H1 (cell line): ENCODE measurements at regions not wholly inside any gene's neighbourhood (a gene's known extent, or its start where the extent isn't known, plus 50 kb on each side); places are given as distances from the start of the nearest gene placed in this dataset.
"Not testable (repeated sequence)": the region's sequence is repeated elsewhere in the genome, so short reads cannot be mapped to it uniquely, and the experiment has no call there.

Experiments used
- CTCF ChIA-PET: fragments of 300-600 bp; sonication (Branson Sonifier 250); formaldehyde crosslinking; loops from one replicate; lab custom pipeline; 2021; ENCODE audit not compliant: partially characterized antibody; lab: Charles Lee
- POLR2A ChIA-PET: fragments of 300-600 bp; sonication (Branson Sonifier 250); formaldehyde crosslinking; loops from one replicate; lab custom pipeline; 2021; ENCODE audit warnings: inconsistent platforms; ENCODE audit not compliant: partially characterized antibody; lab: Charles Lee
- DNase-seq, 2 experiments: peaks; one replicate each; pipeline versions ENCODE4 v3.0.0 to v3.0.0-alpha.2; 2010 to 2022; ENCODE audit warnings: low spot score in 2 of 2, low read depth in 1 of 2, mixed read lengths in 1 of 2
- FAIRE-seq: peaks from 2 replicates; lab custom pipeline; 2011; peaks lifted over from hg19 to GRCh38; lab: Jason Lieb, UNC
- H2AFZ ChIP-seq: 2 replicates; pipeline ENCODE4 v1.8.1; 2012; ENCODE audit warnings: low read length, inconsistent platforms
- H2AK5ac ChIP-seq: 2 replicates; pipeline ENCODE4 v1.6.1; 2013; ENCODE audit warnings: low read depth, low read length
- H2BK120ac ChIP-seq: replicated peaks from 2 replicates; pipeline ENCODE3; 2013; ENCODE audit warnings: low read depth, low read length, inconsistent platforms
- H2BK12ac ChIP-seq: 2 replicates; pipeline ENCODE4 v1.6.1; 2013; ENCODE audit warnings: low read depth, low read length
- H2BK15ac ChIP-seq: 2 replicates; pipeline ENCODE4 v1.6.1; 2013; ENCODE audit warnings: low read length
- H2BK20ac ChIP-seq: 2 replicates; pipeline ENCODE4 v1.6.1; 2013; ENCODE audit warnings: low read length
- H2BK5ac ChIP-seq: 2 replicates; pipeline ENCODE4 v1.6.1; 2013; ENCODE audit warnings: low read depth, low read length
- H3K14ac ChIP-seq: 2 replicates; pipeline ENCODE4 v1.6.1; 2013; ENCODE audit warnings: inconsistent platforms; ENCODE audit not compliant: insufficient read length
- H3K18ac ChIP-seq: 2 replicates; pipeline ENCODE4 v1.6.1; 2013; ENCODE audit warnings: low read length; ENCODE audit errors: extremely low read depth
- H3K23ac ChIP-seq: 2 replicates; pipeline ENCODE4 v1.6.1; 2013; ENCODE audit warnings: inconsistent platforms; ENCODE audit not compliant: insufficient read length
- H3K23me2 ChIP-seq: 2 replicates; pipeline ENCODE4 v1.6.1; 2013; ENCODE audit warnings: low read depth, low read length
- H3K27ac ChIP-seq: 2 replicates; pipeline ENCODE4 v1.6.1; 2011; ENCODE audit warnings: low read depth, low read length, inconsistent platforms
- H3K27me3 ChIP-seq, 4 experiments: replicated peaks in 1 of 4; 1 replicate in 1 of 4; 2 replicates in 3 of 4; pipeline versions ENCODE4 v1.6.1 to v1.8.1; 2011 to 2013; ENCODE audit warnings: low read length in 3 of 4, mild to moderate bottlenecking in 3 of 4, inconsistent platforms in 2 of 4, mixed read lengths in 2 of 4, moderate library complexity in 1 of 4; ENCODE audit not compliant: control insufficient read depth in 3 of 4, insufficient read depth in 3 of 4; ENCODE audit errors: extremely low read depth in 1 of 4
- H3K36me3 ChIP-seq, 4 experiments: 2 replicates each; pipeline versions ENCODE4 v1.6.1 to v1.8.1; 2011 to 2013; ENCODE audit warnings: mild to moderate bottlenecking in 4 of 4, low read length in 3 of 4, moderate library complexity in 2 of 4, control low read depth in 1 of 4, inconsistent platforms in 1 of 4; ENCODE audit not compliant: insufficient read depth in 4 of 4, control insufficient read depth in 2 of 4
- H3K4ac ChIP-seq: replicated peaks from 2 replicates; pipeline ENCODE3; 2013; ENCODE audit warnings: low read length, low read depth, mixed read lengths, inconsistent platforms; ENCODE audit not compliant: insufficient read length
- H3K4me1 ChIP-seq, 4 experiments: replicated peaks in 1 of 4; 1 replicate in 1 of 4; 2 replicates in 3 of 4; pipeline versions ENCODE4 v1.6.1 to v1.8.1; 2011 to 2013; ENCODE audit warnings: low read length in 3 of 4, inconsistent platforms in 2 of 4, mixed read lengths in 1 of 4; ENCODE audit not compliant: insufficient read depth in 4 of 4, control insufficient read depth in 3 of 4
- H3K4me2 ChIP-seq, 2 experiments: 2 replicates each; pipeline versions ENCODE4 v1.6.1 to v1.8.1; 2011 to 2013; ENCODE audit warnings: low read depth in 2 of 2, low read length in 2 of 2, control low read depth in 1 of 2, inconsistent platforms in 1 of 2, mild to moderate bottlenecking in 1 of 2; ENCODE audit not compliant: insufficient read depth in 1 of 2
- H3K4me3 ChIP-seq, 4 experiments: fragments of 200-600, 300-600 bp in 1 of 4; sonication (generic), shearing (Covaris generic), sonication (Bioruptor Twin) in 1 of 4; 2 replicates each; pipeline versions ENCODE4 v1.5.1 to v1.8.1; 2011 to 2016; ENCODE audit warnings: low read length in 4 of 4, low read depth in 3 of 4, control low read depth in 2 of 4, inconsistent platforms in 2 of 4, mild to moderate bottlenecking in 2 of 4, mixed read lengths in 1 of 4, moderate library complexity in 1 of 4; ENCODE audit not compliant: insufficient read depth in 2 of 4; ENCODE audit errors: extremely low read depth in 1 of 4
- H3K56ac ChIP-seq: replicated peaks from 2 replicates; pipeline ENCODE3; 2013; ENCODE audit warnings: low read depth, mild to moderate bottlenecking, mixed read lengths, low read length, inconsistent platforms; ENCODE audit not compliant: insufficient read length
- H3K79me1 ChIP-seq: 2 replicates; pipeline ENCODE4 v1.6.1; 2013; ENCODE audit warnings: low read depth, low read length, control low read depth
- H3K79me2 ChIP-seq, 2 experiments: 2 replicates each; pipeline versions ENCODE4 v1.6.1 to v1.8.1; 2012 to 2013; ENCODE audit warnings: low read length in 2 of 2, mild to moderate bottlenecking in 2 of 2, inconsistent platforms in 1 of 2; ENCODE audit not compliant: insufficient read depth in 2 of 2, control insufficient read depth in 1 of 2
- H3K9ac ChIP-seq, 4 experiments: replicated peaks in 1 of 4; 1 replicate in 1 of 4; 2 replicates in 3 of 4; pipeline versions ENCODE4 v1.6.1 to v1.8.1; 2011 to 2013; ENCODE audit warnings: low read depth in 3 of 4, low read length in 3 of 4, control low read depth in 2 of 4, mild to moderate bottlenecking in 2 of 4, moderate library complexity in 2 of 4, inconsistent platforms in 1 of 4; ENCODE audit errors: extremely low read depth in 1 of 4
- H3K9me3 ChIP-seq, 2 experiments: 2 replicates each; pipeline versions ENCODE4 v1.6.1 to v1.8.1; 2012 to 2013; ENCODE audit warnings: mild to moderate bottlenecking in 2 of 2, moderate library complexity in 2 of 2, control low read depth in 1 of 2, inconsistent platforms in 1 of 2, low read depth in 1 of 2, low read length in 1 of 2, mixed read lengths in 1 of 2; ENCODE audit not compliant: insufficient read depth in 2 of 2
- H4K20me1 ChIP-seq, 2 experiments: replicated peaks in 1 of 2; 2 replicates each; pipeline versions ENCODE3 to v1.8.1; 2011 to 2013; ENCODE audit warnings: inconsistent platforms in 2 of 2, low read length in 2 of 2, mild to moderate bottlenecking in 1 of 2; ENCODE audit not compliant: insufficient read depth in 2 of 2, control insufficient read depth in 1 of 2
- H4K5ac ChIP-seq: 2 replicates; pipeline ENCODE4 v1.6.1; 2013; ENCODE audit warnings: low read length, low read depth, mixed read lengths, inconsistent platforms; ENCODE audit not compliant: insufficient read length
- H4K8ac ChIP-seq: 2 replicates; pipeline ENCODE4 v1.8.0; 2013; ENCODE audit warnings: mild to moderate bottlenecking, moderate library complexity, low read length, inconsistent platforms; ENCODE audit not compliant: insufficient read depth; ENCODE audit errors: extremely low read depth
- H4K91ac ChIP-seq: replicated peaks from 2 replicates; pipeline ENCODE3; 2013; ENCODE audit warnings: low read length, mixed read lengths, inconsistent platforms; ENCODE audit not compliant: insufficient read length
- WGBS, 2 experiments: shearing (Covaris generic) in 1 of 2; methylation state at CpG; one replicate each; pipeline versions ENCODE4 v1.1.6 to v1.1.7; 2013 to 2015; ENCODE audit warnings: low lambda C conversion rate in 2 of 2, mixed read lengths in 2 of 2, inconsistent platforms in 1 of 2, low coverage in 1 of 2, missing lambda C conversion rate in 1 of 2; ENCODE audit not compliant: insufficient replicate concordance in 2 of 2, insufficient coverage in 1 of 2, insufficient read length in 1 of 2; ENCODE audit errors: extremely low coverage in 1 of 2, missing lambda C conversion rate in 1 of 2; 5-methylcytosine and 5-hydroxymethylcytosine counted together

- H3K23ac ChIP-seq, H4K8ac ChIP-seq, H2BK20ac ChIP-seq, H3K4me1 ChIP-seq, FAIRE-seq, H3K27me3 ChIP-seq, H2BK15ac ChIP-seq, H3K56ac ChIP-seq, H3K9me3 ChIP-seq, H3K18ac ChIP-seq, H3K14ac ChIP-seq, H3K79me1 ChIP-seq, H3K4me3 ChIP-seq, H2AFZ ChIP-seq, H3K9ac ChIP-seq, H3K36me3 ChIP-seq, POLR2A ChIA-PET, DNase-seq, H2AK5ac ChIP-seq, H3K27ac ChIP-seq, H3K4me2 ChIP-seq, H3K79me2 ChIP-seq, H3K23me2 ChIP-seq, H4K91ac ChIP-seq, H2BK12ac ChIP-seq, H2BK120ac ChIP-seq, H4K5ac ChIP-seq, H4K20me1 ChIP-seq, H3K4ac ChIP-seq, H2BK5ac ChIP-seq: not testable (repeated sequence)
- CTCF ChIA-PET = interaction anchor here (1.2 to 1.6 kb wide), 3 partner anchors 10 to 281 kb away, joined by 3 to 4 read pairs (median 3); no protein-coding TSS in a partner anchor
- 90% methylated on average over 14 of the region's 16 CpGs; no CpG with 5 or more reads in 1 of the 2 experiments for WGBS, 2 experiments
These were observed 172.9 kb upstream of the SULF2 start for GRCh38 chr20:47957989-47958801.
